H9 (cell line): ENCODE measurements at regions not wholly inside any gene's neighbourhood (a gene's known extent, or its start where the extent isn't known, plus 50 kb on each side); places are given as distances from the start of the nearest gene placed in this dataset.

Experiments used
- DNase-seq: peaks from one replicate; pipeline ENCODE4 v3.0.0-alpha.2; 2017
- H2AFZ ChIP-seq: one replicate; pipeline ENCODE4 v1.6.1; 2013; ENCODE audit warnings: mild to moderate bottlenecking, low read length, control low read depth, moderate library complexity
- H2AK5ac ChIP-seq: 2 replicates; pipeline ENCODE4 v1.6.1; 2013; ENCODE audit warnings: low read length, control low read depth, mixed read lengths; ENCODE audit not compliant: insufficient read length
- H2BK120ac ChIP-seq: one replicate; pipeline ENCODE4 v1.6.1; 2013; ENCODE audit warnings: low read depth, mild to moderate bottlenecking, low read length, control low read depth, inconsistent platforms; ENCODE audit not compliant: poor library complexity, severe bottlenecking
- H2BK12ac ChIP-seq: 2 replicates; pipeline ENCODE4 v1.6.1; 2013; ENCODE audit warnings: low read length, control low read depth, mixed read lengths, low read depth; ENCODE audit not compliant: insufficient read length
- H2BK15ac ChIP-seq: 2 replicates; pipeline ENCODE4 v1.6.1; 2013; ENCODE audit warnings: low read depth, low read length, control low read depth
- H2BK20ac ChIP-seq: one replicate; pipeline ENCODE4 v1.6.1; 2013; ENCODE audit warnings: low read depth, mild to moderate bottlenecking, low read length, control low read depth, inconsistent platforms; ENCODE audit not compliant: poor library complexity, severe bottlenecking
- H2BK5ac ChIP-seq: 2 replicates; pipeline ENCODE4 v1.6.1; 2013; ENCODE audit warnings: low read length, control low read depth, mixed read lengths; ENCODE audit not compliant: insufficient read length
- H3K14ac ChIP-seq: 2 replicates; pipeline ENCODE4 v1.6.1; 2013; ENCODE audit warnings: low read length, control low read depth; ENCODE audit not compliant: insufficient read depth
- H3K18ac ChIP-seq: 2 replicates; pipeline ENCODE4 v1.6.1; 2013; ENCODE audit warnings: low read depth, mild to moderate bottlenecking, mixed read lengths, low read length, control low read depth; ENCODE audit not compliant: insufficient read length
- H3K23ac ChIP-seq: 2 replicates; pipeline ENCODE4 v1.6.1; 2013; ENCODE audit warnings: low read length, control low read depth, mixed read lengths, low read depth; ENCODE audit not compliant: insufficient read length
- H3K23me2 ChIP-seq: 2 replicates; pipeline ENCODE4 v1.6.1; 2013; ENCODE audit warnings: low read depth, mild to moderate bottlenecking, mixed read lengths, low read length, control low read depth; ENCODE audit not compliant: insufficient read length, poor library complexity, severe bottlenecking
- H3K27ac ChIP-seq: 2 replicates; pipeline ENCODE4 v1.5.1; 2013; ENCODE audit warnings: low read length, control low read depth, mixed read lengths, low read depth; ENCODE audit not compliant: insufficient read length
- H3K27me3 ChIP-seq: 2 replicates; pipeline ENCODE4 v1.6.1; 2013; ENCODE audit warnings: low read length, control low read depth, inconsistent platforms; ENCODE audit not compliant: insufficient read depth
- H3K4ac ChIP-seq: 2 replicates; pipeline ENCODE4 v1.6.1; 2013; ENCODE audit warnings: low read depth, mild to moderate bottlenecking, control low read depth, inconsistent platforms, low read length, moderate library complexity
- H3K4me1 ChIP-seq: 2 replicates; pipeline ENCODE4 v1.6.1; 2013; ENCODE audit warnings: low read length, control low read depth, inconsistent platforms; ENCODE audit not compliant: insufficient read depth
- H3K4me2 ChIP-seq: 2 replicates; pipeline ENCODE4 v1.6.1; 2013; ENCODE audit warnings: low read length, control low read depth, mixed read lengths; ENCODE audit not compliant: insufficient read length, insufficient read depth
- H3K56ac ChIP-seq: 2 replicates; pipeline ENCODE4 v1.6.1; 2013; ENCODE audit warnings: low read depth, mild to moderate bottlenecking, mixed read lengths, low read length, control low read depth; ENCODE audit not compliant: insufficient read length
- H3K79me1 ChIP-seq: 2 replicates; pipeline ENCODE4 v1.6.1; 2013; ENCODE audit warnings: low read depth, mild to moderate bottlenecking, moderate library complexity, low read length, control low read depth, inconsistent platforms; ENCODE audit not compliant: insufficient read depth, poor library complexity, severe bottlenecking
- H3K79me2 ChIP-seq: 2 replicates; pipeline ENCODE4 v1.6.1; 2013; ENCODE audit warnings: low read length, control low read depth, inconsistent platforms; ENCODE audit not compliant: insufficient read depth
- H3K9ac ChIP-seq: 2 replicates; pipeline ENCODE4 v1.6.1; 2013; ENCODE audit warnings: low read length, control low read depth, mixed read lengths; ENCODE audit not compliant: insufficient read length; ENCODE audit errors: extremely low read depth
- H3K9me3 ChIP-seq: one replicate; pipeline ENCODE4 v1.6.1; 2013; ENCODE audit warnings: low read depth, low read length, inconsistent platforms; ENCODE audit not compliant: control insufficient read depth
- H3T11ph ChIP-seq: one replicate; pipeline ENCODE4 v1.6.1; 2013; ENCODE audit warnings: mild to moderate bottlenecking, low read length, control low read depth, inconsistent platforms
- H4K20me1 ChIP-seq: one replicate; pipeline ENCODE4 v1.6.1; 2013; ENCODE audit not compliant: control insufficient read depth, insufficient read length, insufficient read depth
- H4K5ac ChIP-seq: 2 replicates; pipeline ENCODE4 v1.6.1; 2013; ENCODE audit warnings: low read depth, mild to moderate bottlenecking, mixed read lengths, low read length, control low read depth; ENCODE audit not compliant: insufficient read length
- H4K8ac ChIP-seq: replicated peaks from 2 replicates; pipeline ENCODE4 v1.6.1; 2013; ENCODE audit warnings: low read length, control low read depth, mixed read lengths, low read depth; ENCODE audit not compliant: insufficient read length
- H4K91ac ChIP-seq: 2 replicates; pipeline ENCODE4 v1.6.1; 2013; ENCODE audit warnings: low read depth, mild to moderate bottlenecking, moderate library complexity, mixed read lengths, low read length, control low read depth; ENCODE audit not compliant: insufficient read length
- H3K27ac Mint-ChIP-seq, 3 experiments: 2 replicates in 2 of 3; 3 replicates in 1 of 3; pipeline ENCODE4 v1.8.0; 2020 to 2021; ENCODE audit warnings: mixed read lengths in 3 of 3, mild to moderate bottlenecking in 1 of 3, moderate library complexity in 1 of 3
- H3K27me3 Mint-ChIP-seq: 2 replicates; pipeline ENCODE4 v1.8.0; 2021; ENCODE audit warnings: low read depth, mild to moderate bottlenecking, moderate library complexity, mixed read lengths
- H3K36me3 Mint-ChIP-seq, 3 experiments: 2 replicates in 2 of 3; 3 replicates in 1 of 3; pipeline ENCODE4 v1.8.0; 2020 to 2021; ENCODE audit warnings: low read depth in 3 of 3, mixed read lengths in 3 of 3; ENCODE audit not compliant: insufficient read depth in 1 of 3
- H3K4me1 Mint-ChIP-seq, 2 experiments: 2 replicates each; pipeline ENCODE4 v1.8.0; 2020; ENCODE audit warnings: mixed read lengths in 2 of 2
- H3K4me3 Mint-ChIP-seq, 2 experiments: 2 replicates in 1 of 2; 3 replicates in 1 of 2; pipeline ENCODE4 v1.8.0; 2020 to 2021; ENCODE audit warnings: mild to moderate bottlenecking in 2 of 2, mixed read lengths in 2 of 2, moderate library complexity in 1 of 2
- H3K9me3 Mint-ChIP-seq, 2 experiments: 2 replicates in 1 of 2; 3 replicates in 1 of 2; pipeline ENCODE4 v1.8.0; 2020; ENCODE audit warnings: mild to moderate bottlenecking in 2 of 2, mixed read lengths in 2 of 2, moderate library complexity in 1 of 2
- WGBS: extraction: QIAGEN DNeasy Blood & Tissue Kit; methylation state at CpG from one replicate; pipeline ENCODE4 v1.1.7; 2013; ENCODE audit warnings: missing lambda C conversion rate, low lambda C conversion rate, mixed read lengths; ENCODE audit not compliant: insufficient read length; ENCODE audit errors: extremely low coverage; 5-methylcytosine and 5-hydroxymethylcytosine counted together
- TF ChIP-seq, protein P1 (sequence below): fragments of 200-600 bp; sonication (generic); conservative IDR thresholded peaks from 3 replicates; pipeline ENCODE4 v1.8.0; 2021; ENCODE audit warnings: antibody characterized with exemption, mild to moderate bottlenecking

DNA sequence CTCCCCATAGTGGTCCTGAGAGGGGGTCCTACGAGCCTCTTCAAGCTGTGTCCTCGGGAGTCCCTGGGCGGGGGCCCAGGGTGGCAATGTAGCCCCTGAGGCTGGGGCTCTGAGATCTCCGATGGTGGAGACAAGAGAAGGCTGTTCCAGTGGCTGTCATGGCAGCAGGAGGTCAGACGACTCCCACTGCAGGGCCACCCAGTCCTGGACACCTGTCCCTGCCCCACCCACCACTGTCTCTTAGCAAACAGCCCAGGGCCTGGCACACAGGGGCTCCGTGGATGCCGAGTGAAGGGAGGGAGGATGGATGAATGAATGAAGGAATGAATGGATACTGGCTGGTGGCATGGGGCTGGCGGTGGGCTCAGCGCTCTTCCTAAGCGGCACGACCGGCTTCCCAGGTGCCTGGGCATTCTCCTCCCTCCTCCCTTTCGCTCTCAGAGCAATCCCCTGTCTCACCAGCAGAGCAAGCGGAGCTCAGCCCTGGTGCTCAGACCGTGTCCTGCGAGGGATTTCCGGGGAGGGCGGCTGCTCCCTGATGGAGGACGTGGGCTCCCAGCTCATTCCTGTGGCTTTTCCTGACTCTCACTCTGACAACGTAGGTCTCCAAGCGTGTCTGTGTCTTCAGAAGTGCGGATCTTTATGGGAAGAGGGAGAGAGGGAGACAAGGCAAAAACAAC, 1272.6 kb downstream of the BRD1 start:
- no CpG with 5 or more reads among the region's 22 CpGs for WGBS
- no peak overlapping the region for H4K5ac ChIP-seq
- no peaks in the 10 kb centered on the region for H3K36me3 Mint-ChIP-seq

More for the DNA sequence above, 1272.6 kb downstream of the BRD1 start:
- no peak overlapping the region for H3K56ac ChIP-seq
- H4K20me1 ChIP-seq = no peaks in the 10 kb centered on the region
- H2BK120ac ChIP-seq = no peak overlapping the region
- H3K79me1 ChIP-seq = peaks cover 3% of the 10 kb centered on the region
- no peak overlapping the region for H2BK15ac ChIP-seq
- no peaks in the 10 kb centered on the region; the same call in 1 of the 2 replicates for H3K27me3 Mint-ChIP-seq
- no peaks in the 10 kb centered on the region for H3K79me2 ChIP-seq
- no peak overlapping the region for H2BK5ac ChIP-seq
- H3K9ac ChIP-seq = no peak overlapping the region
- no peak overlapping the region for H3K18ac ChIP-seq
- H2AK5ac ChIP-seq = no peak overlapping the region
- no peaks in the 10 kb centered on the region for H3K4me1 ChIP-seq
- peaks cover 7 to 14% of the 10 kb centered on the region in 2 experiments for H3K4me1 Mint-ChIP-seq
- no peak overlapping the region for H3K23ac ChIP-seq
- no peak overlapping the region for H2BK12ac ChIP-seq
- no peaks in the 10 kb centered on the region for H3K27me3 ChIP-seq
- no peaks in the 10 kb centered on the region for H3K9me3 Mint-ChIP-seq
- TF ChIP-seq, protein P1, sequence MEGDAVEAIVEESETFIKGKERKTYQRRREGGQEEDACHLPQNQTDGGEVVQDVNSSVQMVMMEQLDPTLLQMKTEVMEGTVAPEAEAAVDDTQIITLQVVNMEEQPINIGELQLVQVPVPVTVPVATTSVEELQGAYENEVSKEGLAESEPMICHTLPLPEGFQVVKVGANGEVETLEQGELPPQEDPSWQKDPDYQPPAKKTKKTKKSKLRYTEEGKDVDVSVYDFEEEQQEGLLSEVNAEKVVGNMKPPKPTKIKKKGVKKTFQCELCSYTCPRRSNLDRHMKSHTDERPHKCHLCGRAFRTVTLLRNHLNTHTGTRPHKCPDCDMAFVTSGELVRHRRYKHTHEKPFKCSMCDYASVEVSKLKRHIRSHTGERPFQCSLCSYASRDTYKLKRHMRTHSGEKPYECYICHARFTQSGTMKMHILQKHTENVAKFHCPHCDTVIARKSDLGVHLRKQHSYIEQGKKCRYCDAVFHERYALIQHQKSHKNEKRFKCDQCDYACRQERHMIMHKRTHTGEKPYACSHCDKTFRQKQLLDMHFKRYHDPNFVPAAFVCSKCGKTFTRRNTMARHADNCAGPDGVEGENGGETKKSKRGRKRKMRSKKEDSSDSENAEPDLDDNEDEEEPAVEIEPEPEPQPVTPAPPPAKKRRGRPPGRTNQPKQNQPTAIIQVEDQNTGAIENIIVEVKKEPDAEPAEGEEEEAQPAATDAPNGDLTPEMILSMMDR = peak; percentile 56
- DNase-seq = peak; percentile 68
- H3K27ac ChIP-seq = no peak overlapping the region
- no peak overlapping the region for H2AFZ ChIP-seq
- H3K4me2 ChIP-seq = no peak overlapping the region
- H3K14ac ChIP-seq = no peak overlapping the region
- no peaks in the 10 kb centered on the region for H3K23me2 ChIP-seq
- no peak overlapping the region for H4K91ac ChIP-seq
- H4K8ac ChIP-seq = no peak overlapping the region
- no peak overlapping the region for H3T11ph ChIP-seq
- no peak overlapping the region for H3K4me3 Mint-ChIP-seq
- H3K27ac Mint-ChIP-seq = no peak overlapping the region
- no peaks in the 10 kb centered on the region for H3K9me3 ChIP-seq
- no peak overlapping the region for H3K4ac ChIP-seq
- H2BK20ac ChIP-seq = no peak overlapping the region
